ENCODE measurements at regions not wholly inside any gene's neighbourhood (a gene's known extent, or its start where the extent isn't known, plus 50 kb on each side); places are given as distances from the start of the nearest gene placed in this dataset.

DNA sequence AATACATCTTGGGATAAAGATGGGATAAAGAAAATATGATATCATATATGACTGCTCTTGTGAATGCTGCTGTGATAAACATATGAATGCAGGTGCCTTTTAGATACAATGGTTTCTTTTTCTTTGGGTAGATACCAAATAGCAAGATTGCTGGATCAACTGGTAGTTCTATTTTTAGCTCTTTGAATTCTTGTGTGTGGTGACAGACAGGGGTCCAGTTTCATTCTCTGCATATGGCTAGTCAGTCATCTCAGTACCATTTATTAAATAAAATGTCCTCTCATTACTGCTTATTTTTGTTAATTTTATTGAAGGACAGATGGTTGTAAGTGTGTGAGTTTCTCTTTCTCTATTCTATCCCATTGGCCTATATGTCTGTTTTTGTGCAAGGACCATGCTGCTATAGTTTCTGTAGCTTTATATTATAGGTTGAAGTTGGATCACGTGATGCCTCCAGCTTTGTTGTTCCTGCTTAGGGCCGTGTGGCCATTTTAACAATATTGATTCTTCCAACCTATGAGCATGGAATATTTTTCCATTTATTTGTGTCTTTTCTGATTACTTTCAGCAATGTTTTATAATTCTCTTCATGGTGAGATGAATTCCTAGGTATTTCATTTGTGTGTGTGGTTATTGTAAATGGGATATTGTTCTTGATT lies 1089.8 kb upstream of the CADM2 start (continued):
- TF ChIP-seq, protein P1, sequence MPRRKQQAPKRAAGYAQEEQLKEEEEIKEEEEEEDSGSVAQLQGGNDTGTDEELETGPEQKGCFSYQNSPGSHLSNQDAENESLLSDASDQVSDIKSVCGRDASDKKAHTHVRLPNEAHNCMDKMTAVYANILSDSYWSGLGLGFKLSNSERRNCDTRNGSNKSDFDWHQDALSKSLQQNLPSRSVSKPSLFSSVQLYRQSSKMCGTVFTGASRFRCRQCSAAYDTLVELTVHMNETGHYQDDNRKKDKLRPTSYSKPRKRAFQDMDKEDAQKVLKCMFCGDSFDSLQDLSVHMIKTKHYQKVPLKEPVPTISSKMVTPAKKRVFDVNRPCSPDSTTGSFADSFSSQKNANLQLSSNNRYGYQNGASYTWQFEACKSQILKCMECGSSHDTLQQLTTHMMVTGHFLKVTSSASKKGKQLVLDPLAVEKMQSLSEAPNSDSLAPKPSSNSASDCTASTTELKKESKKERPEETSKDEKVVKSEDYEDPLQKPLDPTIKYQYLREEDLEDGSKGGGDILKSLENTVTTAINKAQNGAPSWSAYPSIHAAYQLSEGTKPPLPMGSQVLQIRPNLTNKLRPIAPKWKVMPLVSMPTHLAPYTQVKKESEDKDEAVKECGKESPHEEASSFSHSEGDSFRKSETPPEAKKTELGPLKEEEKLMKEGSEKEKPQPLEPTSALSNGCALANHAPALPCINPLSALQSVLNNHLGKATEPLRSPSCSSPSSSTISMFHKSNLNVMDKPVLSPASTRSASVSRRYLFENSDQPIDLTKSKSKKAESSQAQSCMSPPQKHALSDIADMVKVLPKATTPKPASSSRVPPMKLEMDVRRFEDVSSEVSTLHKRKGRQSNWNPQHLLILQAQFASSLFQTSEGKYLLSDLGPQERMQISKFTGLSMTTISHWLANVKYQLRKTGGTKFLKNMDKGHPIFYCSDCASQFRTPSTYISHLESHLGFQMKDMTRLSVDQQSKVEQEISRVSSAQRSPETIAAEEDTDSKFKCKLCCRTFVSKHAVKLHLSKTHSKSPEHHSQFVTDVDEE (CRISPR knock-in tag; IDR thresholded peaks at IDR 0.05) = no peak
- no peak for TF ChIP-seq ZFP3 (CRISPR knock-in tag; IDR thresholded peaks at IDR 0.05)
- no peak for TF ChIP-seq ZFP30 (CRISPR knock-in tag; IDR thresholded peaks at IDR 0.05)
- TF ChIP-seq ZNF70 (CRISPR knock-in tag; IDR thresholded peaks at IDR 0.05) = no peak
- no peak for TF ChIP-seq ZC3H10 (CRISPR knock-in tag; IDR thresholded peaks at IDR 0.05)

GRCh38 chr3:83873550-83873949 lies 1085.2 kb upstream of the CADM2 start:
- TF ChIP-seq ZNF8 (CRISPR knock-in tag; IDR thresholded peaks at IDR 0.05) (no peak), ZNF565 (CRISPR knock-in tag; conservative IDR thresholded peaks at IDR 0.05; ENCODE audit: low read depth) (no peak), GLIS3 (CRISPR knock-in tag; IDR thresholded peaks at IDR 0.05) (no peak)
- ATAC-seq = no peak

- TF ChIP-seq ZFP3 (CRISPR knock-in tag; IDR thresholded peaks at IDR 0.05) = no peak
- no peak for TF ChIP-seq ZNF70 (CRISPR knock-in tag; IDR thresholded peaks at IDR 0.05)
- TF ChIP-seq ISL1 (CRISPR knock-in tag; IDR thresholded peaks at IDR 0.05) = no peak
- no peak for TF ChIP-seq TOX (CRISPR knock-in tag; IDR thresholded peaks at IDR 0.05; ENCODE audit: borderline replicate concordance)
- no peak for TF ChIP-seq OSR1 (CRISPR knock-in tag; IDR thresholded peaks at IDR 0.05)
- TF ChIP-seq TCF4 (CRISPR knock-in tag; IDR thresholded peaks at IDR 0.05; ENCODE audit: borderline replicate concordance) = no peak
- no peak for TF ChIP-seq CSDC2 (CRISPR knock-in tag; IDR thresholded peaks at IDR 0.05)
- no peak for TF ChIP-seq BACH2 (CRISPR knock-in tag; IDR thresholded peaks at IDR 0.05; ENCODE audit: borderline replicate concordance)
- no peak for TF ChIP-seq ARNTL (CRISPR knock-in tag; IDR thresholded peaks at IDR 0.05; ENCODE audit: borderline replicate concordance, low read depth)
- TF ChIP-seq, protein P2, sequence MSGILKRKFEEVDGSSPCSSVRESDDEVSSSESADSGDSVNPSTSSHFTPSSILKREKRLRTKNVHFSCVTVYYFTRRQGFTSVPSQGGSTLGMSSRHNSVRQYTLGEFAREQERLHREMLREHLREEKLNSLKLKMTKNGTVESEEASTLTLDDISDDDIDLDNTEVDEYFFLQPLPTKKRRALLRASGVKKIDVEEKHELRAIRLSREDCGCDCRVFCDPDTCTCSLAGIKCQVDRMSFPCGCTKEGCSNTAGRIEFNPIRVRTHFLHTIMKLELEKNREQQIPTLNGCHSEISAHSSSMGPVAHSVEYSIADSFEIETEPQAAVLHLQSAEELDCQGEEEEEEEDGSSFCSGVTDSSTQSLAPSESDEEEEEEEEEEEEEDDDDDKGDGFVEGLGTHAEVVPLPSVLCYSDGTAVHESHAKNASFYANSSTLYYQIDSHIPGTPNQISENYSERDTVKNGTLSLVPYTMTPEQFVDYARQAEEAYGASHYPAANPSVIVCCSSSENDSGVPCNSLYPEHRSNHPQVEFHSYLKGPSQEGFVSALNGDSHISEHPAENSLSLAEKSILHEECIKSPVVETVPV (CRISPR knock-in tag; IDR thresholded peaks at IDR 0.05) = no peak
- TF ChIP-seq, protein P1 (CRISPR knock-in tag; IDR thresholded peaks at IDR 0.05) = no peak
- no peak for TF ChIP-seq RARB (CRISPR knock-in tag; IDR thresholded peaks at IDR 0.05)
- no peak for ATAC-seq
Measured at GRCh38 chr3:83877910-83878309, 1080.9 kb upstream of the CADM2 start.

DNA sequence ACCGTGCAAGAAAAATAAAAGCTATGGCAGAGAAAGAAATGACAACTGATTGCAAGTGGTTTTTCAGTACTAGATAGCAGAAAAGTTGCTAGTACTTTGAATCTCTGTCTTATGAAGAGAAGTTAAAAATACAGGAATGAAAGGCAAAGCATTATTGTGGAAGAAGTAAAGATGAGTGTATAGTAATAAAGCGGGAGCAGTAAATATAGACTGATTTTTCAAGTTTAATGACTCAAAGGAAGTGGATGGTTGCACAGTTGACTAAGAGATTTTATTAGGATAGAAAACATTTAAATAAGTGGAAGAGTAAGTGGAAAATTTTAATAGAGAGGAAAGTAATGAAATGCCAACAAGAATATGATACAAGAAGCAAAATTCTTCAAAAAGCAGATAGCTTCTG lies 1076.1 kb upstream of the CADM2 start:
- no peak for ATAC-seq
- no peak for TF ChIP-seq GLIS3 (CRISPR knock-in tag; IDR thresholded peaks at IDR 0.05)
- TF ChIP-seq, protein P1 (CRISPR knock-in tag; IDR thresholded peaks at IDR 0.05) = no peak
- no peak for TF ChIP-seq ZNF565 (CRISPR knock-in tag; conservative IDR thresholded peaks at IDR 0.05; ENCODE audit: low read depth)
- TF ChIP-seq OSR1 (CRISPR knock-in tag; IDR thresholded peaks at IDR 0.05) = no peak
- TF ChIP-seq PPARA (CRISPR knock-in tag; IDR thresholded peaks at IDR 0.05; ENCODE audit: borderline replicate concordance) = no peak
- TF ChIP-seq, protein P2 (CRISPR knock-in tag; IDR thresholded peaks at IDR 0.05) = no peak
- TF ChIP-seq ISL1 (CRISPR knock-in tag; IDR thresholded peaks at IDR 0.05) = no peak
- TF ChIP-seq CSDC2 (CRISPR knock-in tag; IDR thresholded peaks at IDR 0.05) = no peak
- TF ChIP-seq CREB5 (CRISPR knock-in tag; IDR thresholded peaks at IDR 0.05; ENCODE audit: low read depth) = no peak
- TF ChIP-seq ZNF70 (CRISPR knock-in tag; IDR thresholded peaks at IDR 0.05) = no peak
- TF ChIP-seq ZNF8 (CRISPR knock-in tag; IDR thresholded peaks at IDR 0.05) = no peak
- TF ChIP-seq TCF4 (CRISPR knock-in tag; IDR thresholded peaks at IDR 0.05; ENCODE audit: borderline replicate concordance) = no peak
- no peak for TF ChIP-seq ARNTL (CRISPR knock-in tag; IDR thresholded peaks at IDR 0.05; ENCODE audit: borderline replicate concordance, low read depth)
